ENCODE measurements at regions not wholly inside any gene's neighbourhood (a gene's known extent, or its start where the extent isn't known, plus 50 kb on each side); places are given as distances from the start of the nearest gene placed in this dataset.
"Not testable (repeated sequence)": the region's sequence is repeated elsewhere in the genome, so short reads cannot be mapped to it uniquely, and the experiment has no call there.

GRCh38 chr1:88455621-88456256 lies 228.3 kb upstream of the PKN2 start:
- DNase-seq, result no peak

GRCh38 chr1:88457197-88457596 lies 226.9 kb upstream of the PKN2 start:
- no peak for DNase-seq

GRCh38 chr1:88461007-88461406 lies 223.1 kb upstream of the PKN2 start:
- no peak for DNase-seq

GRCh38 chr1:88462096-88462487 lies 222.0 kb upstream of the PKN2 start:
- no peak for DNase-seq

- peak; percentile 16 for DNase-seq
Measured at GRCh38 chr1:88462488-88463261, 221.4 kb upstream of the PKN2 start.

GRCh38 chr1:88463401-88463985 lies 220.6 kb upstream of the PKN2 start:
- DNase-seq, result no peak

GRCh38 chr1:88466011-88466410 lies 218.1 kb upstream of the PKN2 start:
- no peak for DNase-seq

GRCh38 chr1:88466899-88467580 lies 217.0 kb upstream of the PKN2 start:
- DNase-seq, result no peak

- no peak for DNase-seq
Measured at GRCh38 chr1:88472298-88472697, 211.8 kb upstream of the PKN2 start.

- DNase-seq, result no peak
Measured at GRCh38 chr1:88472714-88473113, 211.4 kb upstream of the PKN2 start.

GRCh38 chr1:88474555-88475304 lies 209.3 kb upstream of the PKN2 start:
- no peak for DNase-seq

- no peak for DNase-seq
Measured at GRCh38 chr1:88484881-88485280, 199.2 kb upstream of the PKN2 start.

GRCh38 chr1:88488237-88488636 lies 195.8 kb upstream of the PKN2 start:
- no peak for DNase-seq

GRCh38 chr1:88490676-88491075 lies 193.4 kb upstream of the PKN2 start:
- no peak for DNase-seq

- DNase-seq, result no peak
Measured at GRCh38 chr1:88499671-88500070, 184.4 kb upstream of the PKN2 start.

GRCh38 chr1:88502886-88503285 lies 181.2 kb upstream of the PKN2 start:
- DNase-seq, result no peak

GRCh38 chr1:88503646-88504045 lies 180.4 kb upstream of the PKN2 start:
- DNase-seq, result no peak

- DNase-seq, result no peak
Measured at GRCh38 chr1:88504601-88505000, 179.5 kb upstream of the PKN2 start.

- DNase-seq, result no peak
Measured at GRCh38 chr1:88509379-88509778, 174.7 kb upstream of the PKN2 start.

- no peak for DNase-seq
Measured at GRCh38 chr1:88514544-88515060, 169.5 kb upstream of the PKN2 start.

- DNase-seq, result not testable (repeated sequence)
Measured at GRCh38 chr1:88517499-88517898, 166.6 kb upstream of the PKN2 start.

- DNase-seq, result no peak
Measured at GRCh38 chr1:88519156-88519555, 164.9 kb upstream of the PKN2 start.
